ENCODE measurements at regions not wholly inside any gene's neighbourhood (a gene's known extent, or its start where the extent isn't known, plus 50 kb on each side); places are given as distances from the start of the nearest gene placed in this dataset.

DNA sequence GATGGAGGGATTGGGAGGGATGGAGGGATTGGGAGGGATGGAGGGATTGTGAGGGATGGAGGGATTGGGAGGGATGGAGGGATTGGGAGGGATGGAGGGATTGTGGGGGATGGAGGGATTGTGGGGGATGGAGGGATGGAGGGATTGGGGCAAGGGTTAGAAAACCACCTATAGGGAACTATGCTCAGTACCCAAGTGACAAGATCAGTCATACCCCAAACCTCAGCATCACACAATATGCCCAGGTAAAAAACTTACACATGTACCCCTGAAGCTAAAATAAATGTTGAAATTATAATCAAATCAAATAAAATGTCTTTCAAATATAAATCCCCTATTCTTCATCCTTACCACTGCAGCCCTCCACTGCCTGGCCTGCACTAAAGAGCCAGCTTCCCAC, 72.8 kb upstream of the HNRNPU start:
- TF ChIP-seq, protein P1, sequence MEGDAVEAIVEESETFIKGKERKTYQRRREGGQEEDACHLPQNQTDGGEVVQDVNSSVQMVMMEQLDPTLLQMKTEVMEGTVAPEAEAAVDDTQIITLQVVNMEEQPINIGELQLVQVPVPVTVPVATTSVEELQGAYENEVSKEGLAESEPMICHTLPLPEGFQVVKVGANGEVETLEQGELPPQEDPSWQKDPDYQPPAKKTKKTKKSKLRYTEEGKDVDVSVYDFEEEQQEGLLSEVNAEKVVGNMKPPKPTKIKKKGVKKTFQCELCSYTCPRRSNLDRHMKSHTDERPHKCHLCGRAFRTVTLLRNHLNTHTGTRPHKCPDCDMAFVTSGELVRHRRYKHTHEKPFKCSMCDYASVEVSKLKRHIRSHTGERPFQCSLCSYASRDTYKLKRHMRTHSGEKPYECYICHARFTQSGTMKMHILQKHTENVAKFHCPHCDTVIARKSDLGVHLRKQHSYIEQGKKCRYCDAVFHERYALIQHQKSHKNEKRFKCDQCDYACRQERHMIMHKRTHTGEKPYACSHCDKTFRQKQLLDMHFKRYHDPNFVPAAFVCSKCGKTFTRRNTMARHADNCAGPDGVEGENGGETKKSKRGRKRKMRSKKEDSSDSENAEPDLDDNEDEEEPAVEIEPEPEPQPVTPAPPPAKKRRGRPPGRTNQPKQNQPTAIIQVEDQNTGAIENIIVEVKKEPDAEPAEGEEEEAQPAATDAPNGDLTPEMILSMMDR (IDR thresholded peaks at IDR 0.05) = no peak
- TF ChIP-seq POLR2A (IDR thresholded peaks at IDR 0.05) = no peak

Measured in body of pancreas (tissue), 4 donors.